HG03108 (cell line): ENCODE measurements at regions not wholly inside any gene's neighbourhood (a gene's known extent, or its start where the extent isn't known, plus 50 kb on each side); places are given as distances from the start of the nearest gene placed in this dataset.

Source experiments
- ATAC-seq: cut with Tn5 transposase; IDR thresholded peaks from one replicate; pipeline ENCODE4 v1.9.1; 2021; ENCODE audit warnings: moderate library complexity; ENCODE audit not compliant: unreplicated experiment

DNA sequence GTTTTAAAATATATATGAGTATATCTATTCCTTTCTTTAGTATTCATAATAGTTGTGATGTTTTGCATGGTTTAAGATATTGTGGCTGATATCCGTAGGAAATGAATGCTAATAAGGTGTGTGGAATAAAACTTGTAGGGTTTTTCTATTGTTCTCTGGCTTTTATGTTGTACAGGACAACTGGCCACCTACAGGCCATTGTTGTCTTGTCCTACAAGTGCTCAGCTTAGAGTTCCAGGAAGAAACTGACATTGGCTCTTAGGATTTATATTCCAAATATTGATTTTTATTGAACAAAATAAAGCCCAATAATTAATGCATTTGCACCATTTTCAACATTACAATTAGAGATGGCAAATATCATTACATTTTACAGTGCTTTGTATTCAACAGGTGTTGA lies 512.8 kb upstream of the TENM4 start:
- ATAC-seq, result no peak

DNA sequence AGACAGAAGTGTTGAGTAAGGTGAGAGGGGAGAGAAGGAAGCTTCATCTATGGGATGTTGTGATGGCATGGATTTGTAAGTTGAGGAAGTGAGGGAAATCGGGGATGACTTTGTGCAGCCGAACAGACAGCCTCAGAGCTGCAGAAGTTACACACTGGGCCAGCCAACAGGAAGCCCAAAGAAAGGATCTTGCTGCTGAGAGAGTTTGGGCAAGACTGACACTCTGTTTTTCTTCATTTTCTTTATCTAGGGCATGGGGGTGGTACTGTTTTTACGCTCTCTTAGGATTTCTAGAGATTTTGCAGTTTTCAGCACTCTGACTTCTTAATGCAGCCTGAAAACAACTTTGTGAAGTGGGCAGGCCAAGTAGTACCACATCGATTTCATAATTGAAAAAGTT lies 509.9 kb upstream of the TENM4 start:
- no peak for ATAC-seq

DNA sequence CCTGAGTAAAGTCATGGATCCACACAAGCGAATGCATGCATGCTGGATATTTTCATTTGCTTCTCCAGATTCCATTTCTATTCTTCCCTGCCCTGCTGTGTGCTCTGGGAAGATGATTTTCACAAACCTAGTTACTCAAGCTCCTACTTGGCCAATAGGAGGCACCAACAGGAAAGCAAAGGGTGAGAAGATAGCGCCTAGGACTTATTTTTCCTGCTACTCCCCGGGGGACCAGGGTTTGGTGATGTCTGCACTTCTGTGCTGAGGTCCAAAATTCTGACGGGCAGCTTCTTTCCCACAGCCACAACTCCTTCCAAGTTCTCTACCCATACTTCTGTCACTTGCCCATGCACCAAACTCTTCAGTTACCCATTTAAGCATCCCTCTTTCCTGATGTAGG lies 509.3 kb upstream of the TENM4 start:
- no peak for ATAC-seq

DNA sequence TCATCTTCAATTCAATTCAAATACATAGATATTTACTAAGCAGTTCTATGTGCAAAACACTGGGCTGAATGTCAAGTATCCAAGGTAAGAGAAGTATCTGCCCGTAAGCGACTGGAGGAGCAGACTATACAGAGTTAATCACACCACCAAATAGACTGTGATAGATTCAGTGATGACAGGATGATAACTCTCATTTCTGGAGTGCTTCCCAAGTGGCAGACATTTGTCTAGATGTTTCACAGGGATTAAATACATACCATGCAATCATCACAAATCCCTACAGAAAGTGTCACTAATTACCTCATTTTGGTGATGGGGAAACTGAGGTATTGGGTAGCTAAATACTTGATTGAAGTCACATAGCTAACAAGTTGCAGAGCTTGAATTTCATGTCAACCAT lies 508.7 kb upstream of the TENM4 start:
- ATAC-seq, result no peak

DNA sequence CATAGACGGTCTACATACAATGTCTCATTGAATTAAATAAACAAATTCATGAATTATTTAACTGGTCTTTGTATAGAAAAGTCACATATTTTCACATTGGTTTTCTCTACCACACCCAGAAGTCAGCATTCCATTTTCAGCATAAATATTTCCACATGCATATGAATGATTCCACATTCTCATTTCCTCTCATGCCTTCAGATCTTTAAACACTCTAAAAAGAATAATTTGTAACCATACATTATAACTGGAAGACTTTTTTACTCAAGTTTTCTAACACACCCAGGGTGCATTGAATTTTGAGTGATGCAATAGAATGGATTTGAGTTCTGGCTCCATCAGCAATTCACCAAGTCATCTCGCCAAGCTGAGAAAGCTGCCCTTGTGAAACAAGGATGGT lies 501.8 kb upstream of the TENM4 start:
- ATAC-seq, result no peak

DNA sequence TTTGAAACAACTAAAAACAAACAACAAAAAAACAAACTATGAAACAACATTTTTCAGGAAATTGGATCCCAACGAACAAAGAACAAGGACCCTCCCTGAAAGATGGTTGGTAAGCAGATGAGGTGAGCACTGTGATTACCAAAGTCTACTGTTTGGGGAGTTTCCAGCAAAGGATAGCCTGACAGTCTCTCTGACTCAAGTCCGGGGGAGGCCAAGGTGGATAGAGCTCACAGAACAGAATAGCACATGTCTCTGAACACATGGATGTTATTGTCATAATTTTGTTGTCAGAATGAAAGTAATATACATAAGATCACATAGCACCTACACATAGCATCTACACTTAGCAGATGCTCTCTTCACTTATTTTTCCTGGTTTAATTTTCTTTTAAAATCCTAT lies 501.3 kb upstream of the TENM4 start:
- ATAC-seq, result no peak

DNA sequence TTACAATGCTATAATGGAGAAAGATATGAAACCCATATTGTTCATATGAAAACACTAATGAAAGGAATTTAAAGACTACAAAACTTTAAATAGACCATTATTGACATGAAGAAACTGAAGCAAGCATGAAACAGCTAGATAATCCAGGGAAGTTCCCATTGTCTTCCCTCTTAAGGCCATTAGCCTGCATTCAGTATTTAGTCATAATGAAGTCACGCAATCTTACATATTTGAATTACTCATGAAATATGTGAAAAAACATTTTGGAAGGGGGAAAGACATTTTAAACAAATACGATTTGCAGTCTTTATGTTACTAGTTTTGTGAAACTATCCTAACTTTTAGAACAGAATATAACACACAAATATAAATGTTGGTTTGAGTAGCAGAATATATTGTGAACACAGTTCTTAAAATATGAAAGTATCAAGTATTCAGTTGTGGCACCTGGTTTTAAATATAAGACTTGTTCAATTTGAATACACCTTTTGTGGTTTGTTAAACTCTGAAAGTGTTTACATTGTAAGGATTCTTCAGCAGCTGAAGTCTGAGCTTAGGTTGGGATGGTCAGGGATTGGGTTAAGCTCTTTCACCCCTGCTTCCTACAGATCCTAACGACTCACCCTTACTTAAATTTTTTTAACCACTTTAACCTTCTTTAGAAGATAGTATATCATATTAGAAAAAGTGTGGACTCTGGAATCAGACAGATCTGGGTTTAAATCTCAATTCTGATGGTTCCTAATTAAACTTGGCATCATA lies 500.3 kb upstream of the TENM4 start:
- ATAC-seq, result no peak

DNA sequence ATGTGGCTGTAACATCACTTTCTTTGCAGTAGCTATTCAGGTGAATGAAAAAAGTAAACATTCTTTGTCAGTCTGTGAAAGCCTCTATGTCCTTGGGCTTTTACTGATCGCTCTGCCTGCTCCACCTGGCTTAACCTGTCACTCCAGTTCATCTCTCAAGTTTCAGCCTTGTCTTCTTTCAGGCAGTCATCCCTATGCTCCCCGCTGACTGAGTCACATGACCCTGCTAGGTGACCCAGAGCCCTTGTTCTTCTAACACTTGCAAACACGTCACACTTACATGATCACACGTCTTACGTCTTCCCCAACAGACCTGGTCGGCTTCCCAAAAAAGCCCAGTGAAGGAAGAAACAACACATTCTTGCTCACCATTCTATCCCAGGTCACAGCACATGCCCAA lies 499.3 kb upstream of the TENM4 start:
- ATAC-seq, result no peak

DNA sequence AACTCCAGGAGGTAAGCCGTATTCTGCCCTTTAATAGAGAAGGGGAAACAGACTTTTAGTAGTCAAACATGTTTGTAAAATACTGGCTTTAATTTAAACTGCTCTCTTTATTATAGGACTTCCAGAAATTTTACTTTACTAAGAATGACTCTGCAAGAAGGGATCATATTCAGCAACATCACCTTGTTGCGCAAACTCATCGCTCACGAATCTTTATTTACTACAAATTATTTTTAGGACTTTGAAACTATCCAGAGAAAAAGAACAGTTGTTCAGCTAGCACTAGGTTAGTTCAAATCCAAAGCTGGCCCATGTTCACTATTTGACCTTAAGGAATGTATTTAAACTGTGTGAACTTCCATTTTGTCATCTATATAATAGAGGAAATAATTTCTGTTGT lies 498.3 kb upstream of the TENM4 start:
- ATAC-seq, result no peak

DNA sequence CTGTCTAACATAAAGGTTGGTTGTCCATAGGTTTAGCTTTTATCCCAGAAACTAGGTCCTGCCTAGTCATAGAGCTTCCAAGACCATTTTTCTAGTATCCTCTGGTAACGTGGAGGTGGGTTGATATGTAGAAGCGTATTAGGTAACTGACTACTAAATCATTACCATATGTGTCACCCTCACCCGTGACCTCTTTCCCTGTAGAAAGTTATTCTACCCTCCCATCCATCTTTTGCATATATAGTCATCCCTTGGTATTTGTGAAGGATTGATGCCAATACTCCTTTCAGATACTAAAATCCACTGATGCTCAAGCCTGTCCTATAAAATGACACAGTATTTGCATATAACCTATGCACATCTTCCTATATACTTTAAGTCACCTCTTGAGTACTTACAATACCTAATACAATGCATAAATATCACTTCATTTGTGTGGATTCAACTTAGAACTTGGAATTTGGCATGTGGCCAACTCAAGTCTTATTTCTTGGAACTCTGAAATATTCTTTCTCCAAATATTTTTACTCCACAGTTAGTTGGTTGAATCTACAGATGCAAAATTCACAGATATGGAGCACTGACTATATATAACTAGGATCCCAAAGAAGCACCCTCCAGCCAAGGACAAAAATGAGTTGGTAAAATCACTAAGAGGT lies 497.0 kb upstream of the TENM4 start:
- no peak for ATAC-seq

DNA sequence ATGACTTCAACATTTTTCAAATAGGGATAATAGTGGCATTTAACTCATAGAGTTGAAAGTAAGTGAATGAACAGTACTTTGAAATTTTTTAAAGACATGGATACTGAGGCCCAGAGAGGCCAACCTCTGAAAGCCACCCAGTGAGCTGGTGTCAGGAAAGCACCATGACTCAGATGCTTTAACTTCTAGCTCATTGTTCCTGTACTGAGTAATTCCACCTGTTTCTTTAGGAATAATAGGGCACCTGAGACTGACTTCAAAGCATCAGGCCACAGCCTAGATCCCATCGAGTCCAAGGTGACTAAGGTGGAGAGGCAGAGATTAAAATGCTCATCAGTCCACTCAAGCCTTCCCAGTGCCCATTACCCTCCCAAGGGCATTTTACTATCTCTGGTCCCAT lies 491.8 kb upstream of the TENM4 start:
- ATAC-seq, result no peak

DNA sequence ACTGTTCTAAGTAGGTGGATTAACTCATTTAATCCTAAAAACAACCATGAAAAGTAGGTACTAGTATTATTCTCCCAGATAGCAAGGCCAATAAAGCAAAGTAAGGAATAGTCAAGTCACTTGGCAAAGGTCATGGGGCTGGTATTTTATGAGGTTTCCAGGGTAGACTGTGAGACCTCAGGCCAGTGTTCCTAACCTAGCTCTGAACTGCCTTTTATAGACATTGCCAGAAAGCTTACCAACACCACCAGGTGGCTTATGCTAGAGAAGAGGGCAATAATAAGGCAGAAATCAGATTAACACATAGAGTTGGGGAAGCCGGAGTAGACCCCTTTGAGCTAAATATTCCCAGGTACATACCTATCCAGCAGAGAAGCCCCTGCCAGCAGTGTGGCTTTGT lies 490.9 kb upstream of the TENM4 start:
- ATAC-seq, result no peak

DNA sequence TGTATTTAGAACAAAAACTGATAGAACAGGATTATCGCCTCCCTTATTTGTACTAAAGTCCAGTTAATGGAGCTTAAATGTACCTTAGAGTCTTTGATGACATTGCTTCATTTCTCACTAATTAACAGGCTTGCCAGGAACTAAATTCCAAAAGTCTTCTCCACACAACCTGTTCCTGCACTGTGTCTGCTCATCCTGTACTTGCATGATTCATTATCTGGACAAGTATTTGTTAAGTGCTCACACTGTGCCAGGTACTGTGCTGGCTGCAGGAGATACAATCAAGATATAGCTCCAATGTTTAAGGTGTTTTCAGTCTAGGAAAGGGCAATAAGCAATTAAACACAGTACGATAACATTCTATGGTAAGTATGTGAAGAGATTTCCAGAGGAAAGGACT lies 485.9 kb upstream of the TENM4 start:
- ATAC-seq, result no peak

DNA sequence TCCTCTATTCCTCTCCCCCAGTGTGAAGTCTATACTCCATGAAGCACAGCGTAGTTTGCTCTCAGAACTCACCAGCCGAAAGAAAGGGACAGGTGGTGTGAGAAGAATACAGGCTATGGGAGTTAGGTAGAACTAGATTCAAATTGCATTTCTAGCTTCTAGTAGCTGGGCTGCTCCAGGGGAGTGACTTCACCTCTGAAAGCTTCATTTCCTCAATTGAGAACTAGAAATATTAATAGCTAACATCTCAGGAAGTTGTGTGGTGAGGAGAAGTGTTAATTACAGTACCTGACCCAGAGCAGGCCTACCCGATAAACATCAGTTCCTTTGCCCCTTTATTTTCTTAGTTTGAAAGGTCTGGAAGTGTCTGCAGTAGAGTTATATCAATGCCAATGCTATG lies 484.7 kb upstream of the TENM4 start:
- ATAC-seq, result peak; percentile 90

DNA sequence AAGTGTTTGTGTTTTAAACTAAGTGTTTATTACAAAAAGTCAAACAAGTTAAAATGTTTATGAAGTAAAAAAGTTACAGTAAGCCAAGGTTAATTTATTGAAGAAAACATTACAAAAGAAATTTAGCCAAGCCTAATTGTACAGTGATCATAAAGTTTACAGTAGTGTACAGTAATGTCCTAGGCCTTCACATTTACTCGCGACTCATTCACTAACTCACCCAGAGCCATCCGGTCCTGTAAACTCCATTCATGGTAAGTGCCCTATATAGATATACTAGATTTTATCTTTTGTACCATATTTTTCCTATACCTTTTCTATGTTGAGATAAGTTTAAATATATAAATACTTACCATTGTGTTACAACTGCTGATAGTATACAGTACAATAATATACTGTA lies 481.8 kb upstream of the TENM4 start:
- ATAC-seq, result no peak

DNA sequence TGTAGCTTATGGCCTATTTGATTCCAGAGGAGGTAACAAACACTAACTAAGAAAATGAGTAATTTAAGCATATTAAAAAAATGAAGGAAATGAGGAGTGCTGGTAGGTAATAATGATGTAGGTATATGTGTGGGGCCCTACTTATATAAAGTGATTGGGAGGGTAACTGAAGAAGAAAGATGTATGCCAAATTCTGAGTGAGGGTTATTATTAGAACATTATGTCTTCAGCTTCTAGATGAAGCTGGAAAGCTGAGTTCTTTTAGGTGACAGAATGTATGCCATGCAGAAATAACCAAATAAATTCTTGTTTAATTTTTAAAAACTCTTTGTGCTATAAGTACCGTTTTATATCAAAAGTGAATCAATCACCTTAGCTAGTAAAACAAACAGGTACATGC lies 479.6 kb upstream of the TENM4 start:
- ATAC-seq, result no peak

DNA sequence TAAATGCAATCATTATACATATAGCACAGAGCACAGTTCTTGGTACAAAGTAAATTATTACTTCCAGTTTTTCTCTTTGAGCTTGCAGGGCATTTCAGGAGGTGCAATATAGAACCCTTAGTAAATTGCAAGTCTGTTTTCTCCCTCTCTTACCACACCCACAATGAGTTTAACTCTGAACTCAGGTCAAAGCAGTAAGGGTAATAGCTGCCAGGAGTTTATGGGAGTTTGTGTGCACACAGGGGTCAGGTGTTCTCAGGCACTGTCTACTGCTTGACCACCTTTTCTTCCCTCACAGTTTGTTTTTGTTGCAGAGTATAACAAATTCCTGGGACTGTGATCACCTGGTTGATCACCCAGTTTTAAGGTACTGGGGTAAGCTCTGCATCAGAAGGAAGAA lies 478.5 kb upstream of the TENM4 start:
- ATAC-seq, result no peak

DNA sequence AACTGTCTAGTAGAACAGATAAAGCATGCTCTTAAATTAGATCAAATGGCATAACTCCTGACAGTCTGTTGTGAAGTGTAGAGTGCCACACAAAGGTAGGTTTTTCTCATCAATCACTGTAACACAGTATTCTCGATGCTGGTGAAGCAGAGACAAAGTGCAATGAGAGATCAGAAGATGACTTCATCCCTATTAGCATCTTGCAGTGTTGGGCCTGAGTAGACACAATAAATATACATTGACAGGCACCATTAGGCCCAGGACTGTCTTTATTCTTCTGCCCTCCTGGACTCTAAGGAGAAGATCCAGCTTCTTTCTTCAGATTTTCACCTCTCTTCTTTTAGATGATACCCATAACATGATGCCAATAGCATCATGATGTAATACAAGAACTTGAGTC lies 478.0 kb upstream of the TENM4 start:
- ATAC-seq, result no peak

DNA sequence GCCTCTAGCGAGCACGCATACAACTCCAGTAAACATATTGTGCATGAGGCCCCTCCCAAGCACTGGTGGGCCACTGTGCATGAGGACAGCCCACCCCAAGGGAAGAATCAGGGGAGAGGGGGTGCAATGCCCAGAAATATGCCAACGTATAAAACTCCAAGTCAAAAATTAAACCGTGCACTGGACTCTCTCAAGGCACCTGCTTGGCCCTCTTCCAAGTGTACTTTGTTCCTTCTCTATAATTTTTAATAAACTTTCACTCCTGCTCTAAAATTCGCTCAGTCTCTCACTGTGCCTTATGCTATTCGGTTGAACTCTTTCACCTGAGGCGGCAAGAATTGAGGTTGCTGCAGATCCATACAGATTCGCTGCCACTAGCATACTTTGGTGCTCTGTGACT lies 465.3 kb upstream of the TENM4 start:
- no peak for ATAC-seq

DNA sequence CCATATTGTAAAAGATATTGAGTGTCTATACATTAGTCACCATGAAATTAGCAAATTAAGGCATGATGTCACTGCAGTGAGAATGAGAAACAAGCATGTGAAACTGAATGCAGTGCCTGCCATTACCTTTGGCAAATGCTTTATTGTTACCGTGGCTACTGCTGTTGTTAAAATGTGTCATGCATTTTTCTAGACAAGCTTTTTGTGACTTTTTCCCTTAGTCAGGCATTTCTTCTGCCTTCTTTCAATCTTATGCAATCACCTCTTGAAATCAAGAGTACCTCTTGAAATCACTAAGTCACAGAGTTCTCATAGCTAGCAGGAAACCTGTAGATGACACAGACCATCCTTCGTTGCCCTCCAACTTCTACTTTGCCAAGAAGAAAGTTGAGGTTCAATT lies 461.7 kb upstream of the TENM4 start:
- ATAC-seq, result no peak

DNA sequence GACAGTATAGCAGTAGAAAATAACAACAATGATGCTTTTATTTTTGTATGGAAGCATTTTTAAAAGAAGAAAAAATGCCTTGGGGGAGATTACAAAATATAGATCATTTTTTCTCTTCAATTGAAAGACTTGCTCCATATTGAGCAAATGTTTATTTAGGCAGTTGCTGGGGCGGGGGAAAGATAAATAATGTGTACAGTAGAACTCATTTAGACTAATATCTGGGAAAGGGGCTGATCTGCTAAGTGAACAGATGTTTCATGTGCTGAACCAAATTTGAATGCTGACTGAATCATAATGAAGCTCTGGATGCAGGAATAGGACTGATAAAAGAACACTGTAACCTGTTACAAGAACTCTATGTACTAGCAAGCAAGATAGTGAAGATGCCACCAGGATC lies 457.1 kb upstream of the TENM4 start:
- ATAC-seq, result no peak

DNA sequence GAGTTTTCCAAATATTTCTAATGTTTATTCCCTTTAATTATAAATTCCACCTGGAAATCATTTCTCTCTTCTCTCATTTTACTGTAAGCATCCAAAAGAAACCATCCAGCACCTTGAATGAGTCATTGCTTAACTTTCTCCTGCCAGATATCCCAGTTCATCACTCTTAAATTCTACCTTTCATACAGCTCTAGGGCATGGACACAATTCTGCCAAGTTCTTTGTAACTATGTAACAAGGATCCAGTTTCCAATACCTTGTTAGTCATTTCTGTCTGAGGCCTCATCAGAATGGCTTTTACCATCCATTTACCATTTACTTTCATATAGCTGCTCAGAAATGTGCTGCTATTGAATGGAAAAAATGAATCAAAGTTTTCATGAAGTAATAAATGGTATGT lies 455.4 kb upstream of the TENM4 start:
- no peak for ATAC-seq

DNA sequence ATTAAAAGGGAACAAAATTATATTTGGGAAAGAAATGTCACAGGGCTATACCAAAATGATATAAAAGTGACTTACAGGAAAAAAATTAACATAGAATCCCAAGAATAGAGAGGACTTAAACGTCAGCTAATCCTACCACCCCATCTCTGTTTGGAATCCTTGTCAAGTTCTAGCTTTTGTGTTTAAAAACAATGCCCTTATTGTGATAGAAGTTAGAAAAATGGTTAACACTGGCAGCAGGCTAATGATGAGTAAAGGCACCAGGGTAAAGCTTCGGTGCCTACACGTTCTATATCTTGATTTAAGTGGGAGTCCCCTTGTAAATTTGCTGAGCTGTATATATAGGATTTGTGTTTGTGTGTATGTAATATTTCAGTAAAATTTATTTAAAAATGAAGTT lies 453.3 kb upstream of the TENM4 start:
- ATAC-seq, result no peak
